NCI-H748 treated with DMSO at 0.1 percent for 48 hours (cell line): ENCODE measurements at regions not wholly inside any gene's neighbourhood (a gene's known extent, or its start where the extent isn't known, plus 50 kb on each side); places are given as distances from the start of the nearest gene placed in this dataset.
"Not testable (repeated sequence)": the region's sequence is repeated elsewhere in the genome, so short reads cannot be mapped to it uniquely, and the experiment has no call there.

Experiments used
- DNase-seq: peaks from one replicate; lab custom pipeline; 2025; lab: John Stamatoyannopoulos, UW

DNA sequence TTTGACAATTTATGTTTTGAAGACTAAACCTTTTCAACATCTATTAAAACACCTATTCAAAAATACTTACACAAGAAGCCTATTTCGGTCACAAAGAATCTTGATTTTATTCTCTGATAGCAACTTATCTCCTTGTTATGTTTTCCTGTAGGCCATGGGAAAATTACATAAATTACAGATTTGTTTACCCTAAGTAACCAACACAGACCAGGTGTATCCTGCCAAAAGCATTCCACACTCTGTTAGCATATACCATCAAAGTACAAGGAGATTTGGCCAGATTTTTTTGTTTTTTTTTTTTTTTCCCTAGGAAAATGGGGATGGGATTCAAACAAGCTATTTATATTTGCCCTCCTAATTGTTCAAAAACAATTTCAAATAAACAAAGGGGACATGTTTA lies 497.9 kb upstream of the MAGEB18 start:
- DNase-seq, result no peak

DNA sequence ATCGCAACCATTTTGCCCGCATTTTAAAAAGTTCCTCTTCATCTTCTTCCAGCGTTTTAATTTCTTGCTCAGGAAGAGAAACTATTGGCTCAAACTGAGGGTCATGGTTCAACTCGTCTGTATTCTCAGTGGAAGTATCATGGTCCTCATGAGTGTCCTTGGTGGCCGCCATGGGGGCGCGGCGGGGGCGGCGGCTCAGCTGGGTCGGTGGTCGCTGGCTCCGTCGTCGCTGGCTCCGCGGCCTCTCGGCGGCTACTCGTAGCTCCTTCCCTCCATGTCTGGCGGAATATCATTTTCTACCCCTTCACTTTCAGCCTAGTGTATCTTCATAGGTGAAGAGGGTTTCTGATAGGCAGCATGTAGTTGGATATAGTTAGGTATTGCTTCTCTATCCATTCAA lies 492.0 kb upstream of the MAGEB18 start:
- no peak for DNase-seq

DNA sequence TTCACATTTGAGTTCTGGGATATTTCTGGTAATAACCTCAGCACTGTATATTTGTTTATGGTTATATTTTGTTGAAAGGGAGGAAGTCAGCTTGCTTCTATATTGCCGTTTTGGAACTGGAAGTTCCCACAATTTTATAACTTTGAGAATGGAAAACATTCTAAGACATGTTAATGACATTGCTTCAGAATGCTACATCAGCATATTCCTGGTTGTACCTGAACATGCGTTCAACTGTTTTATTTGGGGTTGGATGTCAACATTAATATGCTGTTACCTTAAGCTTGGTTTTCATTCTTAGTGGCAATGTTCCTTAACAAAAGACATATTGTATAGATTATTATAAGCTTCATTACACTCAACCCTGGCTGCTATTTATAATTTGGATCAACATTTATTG lies 489.4 kb upstream of the MAGEB18 start:
- DNase-seq, result no peak

DNA sequence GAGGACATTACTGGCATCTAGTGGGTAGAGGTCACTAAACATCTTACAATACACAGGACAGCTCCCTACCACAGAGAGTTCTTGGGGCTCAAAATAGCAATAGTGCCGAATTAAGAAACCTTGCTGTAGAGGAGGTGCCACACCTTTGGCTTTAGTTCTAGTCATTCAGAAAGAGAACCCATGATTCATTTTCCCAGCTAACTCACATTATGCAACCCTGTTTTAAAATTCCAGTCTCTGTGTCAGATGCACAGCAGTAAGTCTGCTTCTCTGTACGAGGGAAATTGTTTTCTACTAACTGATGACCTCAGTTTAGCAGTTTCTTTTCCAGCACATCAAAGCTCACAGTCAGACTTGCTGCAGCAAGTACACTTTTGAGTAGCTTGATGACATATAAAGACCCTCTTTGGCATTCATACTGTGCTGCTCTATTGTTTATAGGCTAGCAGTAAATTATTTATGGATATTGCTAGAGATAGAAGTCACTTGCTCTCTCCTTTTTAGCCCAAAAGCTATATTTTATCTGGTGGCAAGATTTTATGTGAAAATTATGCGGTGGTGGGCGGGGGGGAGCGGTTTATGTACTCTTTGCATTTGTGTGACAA lies 487.8 kb upstream of the MAGEB18 start:
- no peak for DNase-seq

DNA sequence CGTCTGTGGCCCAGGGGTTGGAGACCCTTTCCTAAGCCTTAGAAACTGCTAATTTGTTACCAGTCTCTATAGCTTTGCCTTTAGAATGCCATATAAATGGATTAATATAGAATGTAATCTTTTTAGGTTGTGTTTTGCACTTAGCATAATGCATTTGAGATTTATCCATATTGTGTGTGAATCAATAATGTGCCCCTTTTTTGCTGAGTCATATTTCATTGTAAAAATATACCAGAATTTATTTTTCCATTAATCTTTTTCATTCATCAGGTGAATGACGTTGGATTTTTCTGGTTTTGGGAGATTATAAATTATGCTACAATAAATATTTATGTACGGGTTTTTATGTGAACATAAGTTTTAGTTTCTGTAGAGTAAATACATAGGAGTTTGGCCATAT lies 478.8 kb upstream of the MAGEB18 start:
- no peak for DNase-seq

DNA sequence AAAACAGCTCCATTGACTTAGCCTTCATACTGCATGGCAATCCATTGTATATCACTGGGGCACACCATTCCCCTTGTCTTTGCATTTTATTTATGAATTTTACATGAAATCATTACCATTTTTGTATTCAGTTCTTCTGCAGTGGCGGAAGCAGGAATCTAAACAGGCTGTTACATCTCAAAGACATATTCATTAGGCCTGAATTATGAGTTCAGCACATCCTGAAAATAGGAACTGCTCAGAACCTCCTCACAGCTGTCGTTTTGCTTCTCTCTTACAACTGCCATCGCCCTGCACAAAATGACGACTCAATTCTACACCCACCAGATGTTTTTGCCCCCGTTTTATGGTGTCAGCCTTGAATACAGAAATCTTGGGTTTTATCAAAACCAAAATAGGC lies 474.4 kb upstream of the MAGEB18 start:
- DNase-seq, result no peak

DNA sequence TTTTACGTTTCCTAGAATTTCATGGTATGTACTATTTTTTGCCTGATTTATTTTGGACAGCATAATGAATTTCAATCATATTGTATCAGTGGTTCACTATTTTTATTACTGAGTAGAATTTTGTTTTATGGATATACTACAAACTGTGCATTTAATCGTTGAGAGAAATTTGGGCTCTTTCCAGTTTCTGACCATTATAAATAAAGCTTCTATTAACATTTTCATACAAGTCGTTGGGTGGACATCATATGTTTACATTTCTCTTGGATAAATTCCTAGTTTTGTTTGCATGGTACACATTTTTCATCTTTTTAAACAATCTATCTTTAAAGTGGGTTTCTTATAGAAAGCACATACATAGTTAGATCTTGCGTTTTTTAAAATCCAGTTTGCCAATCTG lies 472.7 kb upstream of the MAGEB18 start:
- DNase-seq, result no peak

DNA sequence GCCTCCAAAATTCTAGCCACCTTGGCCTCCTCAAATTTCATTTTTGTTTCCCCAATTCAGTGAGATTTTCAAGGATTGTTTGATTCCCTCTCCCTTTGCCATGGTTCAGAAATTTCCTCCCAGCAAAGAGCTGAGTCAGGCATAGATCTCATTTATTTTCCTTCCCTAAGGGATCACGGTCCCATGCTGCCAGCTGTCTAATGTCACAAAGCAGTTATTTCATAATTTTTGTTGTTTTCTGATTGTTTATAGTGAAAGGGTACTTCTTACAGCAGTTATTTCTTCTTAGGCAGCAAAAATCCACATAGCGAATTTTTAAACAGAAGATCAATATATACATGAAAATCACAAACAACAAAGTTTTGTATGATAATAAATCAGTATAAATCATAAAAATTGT lies 470.5 kb upstream of the MAGEB18 start:
- DNase-seq, result no peak

DNA sequence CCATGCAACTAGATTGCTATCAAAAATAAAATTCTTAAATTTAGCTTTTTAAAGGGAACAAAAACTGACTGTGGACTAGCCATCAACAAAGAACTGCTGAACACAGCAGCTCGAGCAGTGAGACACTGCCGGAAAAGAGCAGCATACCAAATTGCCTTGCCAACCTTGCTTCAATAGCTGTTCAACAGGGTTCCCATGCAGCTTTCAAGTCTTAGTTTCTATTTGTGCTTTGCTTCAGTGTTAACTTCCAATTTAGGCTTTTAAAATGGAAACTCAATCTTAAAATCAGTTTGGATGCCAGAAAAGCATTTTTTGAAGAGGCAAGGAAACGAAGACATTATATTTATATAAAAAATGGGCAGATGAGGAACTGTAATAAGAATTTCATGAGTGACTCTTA lies 463.4 kb upstream of the MAGEB18 start:
- no peak for DNase-seq

DNA sequence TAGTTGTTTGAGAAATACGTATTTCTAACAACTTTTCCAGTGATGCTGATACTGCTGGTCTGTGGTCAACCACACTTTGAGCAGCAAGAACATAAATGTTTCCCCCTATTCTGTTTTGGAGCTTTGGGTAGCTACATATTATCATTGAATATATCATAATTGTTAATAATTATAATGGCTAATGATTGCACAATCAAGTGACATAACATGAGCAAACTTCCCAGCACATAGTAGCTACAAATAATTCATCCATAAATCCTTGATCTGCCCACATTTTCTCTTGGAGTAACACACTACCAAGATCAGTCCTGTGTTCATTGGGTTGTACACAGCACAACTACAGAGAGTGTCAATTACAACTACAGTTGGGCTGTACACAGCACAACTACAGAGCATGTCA lies 436.3 kb upstream of the MAGEB18 start:
- DNase-seq, result no peak

DNA sequence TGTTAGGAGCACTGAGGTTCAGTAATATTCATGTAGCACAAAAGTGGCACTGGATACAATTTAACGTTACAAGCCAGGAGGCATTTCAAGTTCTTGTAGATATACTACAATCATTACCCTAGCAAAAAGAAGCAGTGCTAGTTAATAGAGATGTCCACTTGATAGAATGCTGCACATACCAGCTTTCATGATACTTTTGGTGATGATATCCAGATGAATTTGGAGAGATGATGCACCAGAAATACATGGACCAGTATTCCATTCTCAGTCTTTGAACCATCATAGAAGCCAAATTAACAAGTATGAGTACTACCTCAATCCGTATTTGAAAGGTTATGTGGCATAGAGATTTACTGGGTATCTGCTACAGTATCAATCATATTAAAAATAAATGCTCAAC lies 421.0 kb upstream of the MAGEB18 start:
- DNase-seq, result no peak

DNA sequence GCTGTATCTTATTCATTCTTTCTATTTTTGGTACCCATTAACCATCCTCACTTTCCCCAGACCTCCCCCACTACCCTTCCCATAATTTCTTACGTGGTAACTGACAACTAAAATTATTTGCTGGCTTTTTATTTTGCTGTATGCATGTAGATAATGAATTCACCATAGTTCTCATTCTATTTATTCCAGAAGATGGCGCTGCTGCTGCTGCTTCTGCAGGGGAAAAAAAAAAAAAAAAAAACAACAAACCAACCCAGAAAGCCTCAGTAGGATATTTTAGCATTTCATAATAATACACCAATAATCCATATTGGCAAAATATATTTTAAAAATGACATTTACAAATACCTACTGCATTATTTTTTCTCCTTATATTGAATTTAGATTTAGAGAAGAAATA lies 416.6 kb upstream of the MAGEB18 start:
- DNase-seq, result peak; percentile 1

DNA sequence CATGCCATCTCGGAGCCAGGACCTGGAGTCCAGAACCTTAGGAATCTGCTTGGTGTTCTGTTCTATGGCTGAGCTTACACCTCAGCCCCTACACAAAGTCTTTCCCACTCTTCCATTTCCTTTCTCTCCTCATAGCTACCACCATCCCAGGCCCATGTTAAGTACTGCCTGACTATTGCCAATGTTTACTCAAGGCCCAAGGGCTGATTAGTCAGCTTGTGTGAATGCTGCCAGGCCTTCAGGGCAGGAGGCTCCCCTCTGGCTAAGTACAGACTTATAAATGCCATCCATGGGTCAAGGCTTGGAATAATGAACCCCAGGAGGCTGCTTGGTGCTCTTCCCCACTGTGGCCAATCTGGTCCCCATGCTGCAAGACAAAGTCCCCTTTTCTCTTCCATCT lies 411.6 kb upstream of the MAGEB18 start:
- DNase-seq, result no peak

DNA sequence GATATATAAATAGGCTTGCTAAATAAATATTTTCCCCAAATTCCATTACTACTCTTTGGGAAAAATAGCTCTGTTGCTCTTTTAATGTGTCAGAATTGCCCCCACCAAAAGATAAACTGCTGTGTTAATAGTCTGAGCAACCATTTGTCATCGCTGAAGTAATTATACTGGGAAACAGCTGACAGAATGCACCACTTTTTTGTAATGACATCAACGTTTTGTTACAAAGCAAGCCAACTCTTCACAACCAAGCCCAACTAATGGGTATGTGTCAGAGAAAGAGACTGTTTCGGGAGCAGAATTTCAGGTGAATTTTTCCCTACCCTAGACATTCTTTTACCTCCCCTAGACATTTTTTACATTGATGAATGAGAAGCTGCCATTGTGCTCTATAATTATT lies 405.0 kb upstream of the MAGEB18 start:
- no peak for DNase-seq

DNA sequence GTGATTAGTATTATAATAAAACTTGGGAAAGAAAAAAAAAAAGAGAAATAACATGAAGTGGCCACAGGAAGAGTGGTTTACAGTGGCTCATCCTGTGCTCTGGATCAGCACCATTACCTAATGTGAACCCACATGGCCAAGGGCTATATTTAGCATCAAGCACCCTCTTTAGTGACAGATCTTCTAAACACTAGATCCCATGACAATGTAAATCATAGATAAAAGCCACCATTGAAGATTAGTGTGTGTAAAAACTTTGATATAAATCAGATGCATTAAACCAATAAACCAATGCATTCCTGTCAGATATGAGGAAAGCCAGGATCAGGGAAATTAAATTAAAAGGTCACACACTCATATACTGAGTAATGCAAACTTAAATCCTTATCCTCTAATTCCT lies 400.6 kb upstream of the MAGEB18 start:
- DNase-seq, result no peak

DNA sequence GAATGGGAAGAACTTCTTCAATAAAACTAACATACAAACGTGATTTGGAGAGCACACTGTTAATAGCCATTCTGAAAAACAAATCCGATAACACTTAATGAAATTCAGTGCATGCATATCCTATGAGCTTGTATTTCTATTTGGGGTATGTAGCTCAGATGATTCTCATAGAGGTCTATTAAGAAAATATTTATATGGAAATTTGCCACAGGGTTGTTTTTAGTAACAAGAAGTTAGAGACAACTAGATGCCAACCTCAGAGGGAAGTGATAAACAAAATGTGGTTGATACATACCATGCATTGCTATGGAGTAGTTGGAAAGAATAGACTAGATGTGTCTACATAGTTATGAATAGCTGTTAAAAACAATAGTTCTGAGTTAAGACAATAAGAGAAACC lies 395.8 kb upstream of the MAGEB18 start:
- no peak for DNase-seq

DNA sequence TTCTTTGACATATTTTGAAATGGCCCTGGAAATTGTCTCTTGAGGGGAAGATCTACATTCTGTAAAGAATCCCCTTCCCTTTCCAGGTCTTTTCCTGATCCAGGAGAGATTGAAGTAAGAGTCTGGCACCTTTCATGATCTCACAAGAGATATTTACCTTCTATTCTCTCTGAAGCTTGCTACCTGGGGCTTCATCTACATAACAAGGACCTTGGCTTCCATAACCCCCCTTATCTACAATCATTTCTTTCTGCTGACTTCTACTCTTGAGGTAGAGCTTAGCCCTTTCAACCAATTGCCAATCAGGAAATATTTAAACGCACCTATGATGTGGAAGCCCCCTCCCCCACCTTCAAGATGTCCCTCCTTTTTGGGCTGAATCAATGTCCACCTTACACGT lies 383.7 kb upstream of the MAGEB18 start:
- no peak for DNase-seq

DNA sequence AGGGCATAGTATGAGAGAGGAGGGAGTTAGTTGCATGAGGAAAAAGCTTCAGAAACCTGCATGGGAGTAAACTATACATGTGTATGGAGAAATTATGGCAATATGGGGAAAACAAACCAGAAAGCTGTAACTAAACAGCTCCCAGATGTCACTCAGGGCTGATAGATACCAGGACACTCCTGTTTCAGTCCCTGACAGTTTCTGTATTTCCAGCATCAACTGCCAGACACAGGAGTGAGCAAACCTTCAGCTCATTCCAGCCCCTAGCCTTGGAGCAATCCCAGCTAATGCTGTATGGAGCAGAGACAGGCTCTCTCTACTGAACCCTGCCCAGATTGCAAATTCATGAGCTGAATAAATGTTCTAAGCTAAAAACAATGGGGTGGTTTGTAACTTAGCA lies 382.9 kb upstream of the MAGEB18 start:
- no peak for DNase-seq

DNA sequence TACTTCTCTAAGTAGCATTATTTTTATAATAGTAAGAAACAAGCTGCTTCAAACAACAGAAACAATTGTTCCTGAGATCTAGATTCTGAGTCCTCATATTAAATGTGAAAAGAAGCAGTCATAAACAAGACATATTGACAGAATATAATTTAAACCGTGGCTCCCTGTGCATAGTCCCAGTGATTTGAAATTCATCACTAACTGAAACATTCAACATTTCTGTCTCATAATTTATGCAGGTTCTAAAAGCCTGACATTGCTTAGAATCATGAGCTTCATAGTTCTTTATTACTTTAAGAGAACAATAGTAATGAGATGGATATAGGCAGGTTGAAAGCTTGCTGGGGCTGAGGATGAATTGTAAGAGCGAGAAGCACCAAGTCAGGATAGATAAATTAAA lies 375.5 kb upstream of the MAGEB18 start:
- DNase-seq, result no peak

DNA sequence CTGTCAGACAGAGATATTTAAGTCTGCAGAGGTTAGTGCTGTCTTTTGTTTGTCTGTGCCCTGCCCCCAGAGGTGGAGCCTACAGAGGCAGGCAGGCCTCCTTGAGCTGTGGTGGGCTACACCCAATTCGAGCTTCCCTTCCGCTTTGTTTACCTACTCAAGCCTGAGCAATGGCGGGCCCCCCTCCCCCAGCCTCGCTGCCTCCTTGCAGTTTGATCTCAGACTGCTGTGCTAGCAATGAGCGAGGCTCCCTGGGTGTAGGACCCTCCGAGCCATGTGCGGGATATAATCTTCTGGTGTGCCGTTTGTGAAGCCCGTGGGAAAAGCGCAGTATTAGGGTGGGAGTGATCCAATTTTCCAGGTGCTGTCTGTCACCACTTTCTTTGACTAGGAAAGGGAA lies 366.3 kb upstream of the MAGEB18 start:
- DNase-seq, result not testable (repeated sequence)

DNA sequence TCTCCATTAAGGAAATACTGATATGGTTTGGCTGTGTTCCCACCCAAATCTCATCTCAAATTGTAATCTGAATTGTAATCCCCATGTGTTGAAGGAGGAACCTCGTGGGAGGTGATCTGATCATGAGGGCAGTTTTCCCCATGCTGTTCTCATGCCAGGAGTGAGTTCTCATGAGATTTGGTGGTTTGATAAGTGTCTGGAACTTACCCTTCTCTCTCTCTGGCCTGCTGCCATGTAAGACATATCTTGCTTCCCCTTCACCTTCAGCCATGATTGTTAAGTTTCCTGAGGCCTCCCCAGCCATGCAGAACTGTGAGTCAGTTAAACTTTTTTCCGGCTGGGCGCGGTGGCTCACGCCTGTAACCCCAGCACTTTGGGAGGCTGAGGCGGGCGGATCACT lies 340.3 kb upstream of the MAGEB18 start:
- DNase-seq, result not testable (repeated sequence)

DNA sequence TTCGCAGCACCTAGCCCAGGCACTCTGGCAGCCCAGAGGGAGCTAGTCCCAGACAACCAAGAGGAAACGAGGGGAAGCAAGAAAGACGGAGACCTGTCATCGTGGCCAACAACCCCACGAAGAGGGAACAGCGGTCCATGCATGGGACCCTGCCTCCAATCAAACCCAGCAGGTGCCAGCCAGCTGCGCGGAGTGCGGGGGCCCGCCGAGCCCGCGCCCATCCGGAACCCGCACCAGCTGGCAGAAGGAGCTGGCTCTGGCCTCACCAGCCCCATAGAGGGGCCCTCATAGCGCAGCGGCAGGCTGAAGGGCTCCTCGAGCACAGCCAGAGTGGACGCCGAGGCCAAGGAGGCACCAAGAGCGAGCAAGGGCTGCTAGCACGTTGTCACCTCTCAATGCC lies 332.4 kb upstream of the MAGEB18 start:
- no peak for DNase-seq

DNA sequence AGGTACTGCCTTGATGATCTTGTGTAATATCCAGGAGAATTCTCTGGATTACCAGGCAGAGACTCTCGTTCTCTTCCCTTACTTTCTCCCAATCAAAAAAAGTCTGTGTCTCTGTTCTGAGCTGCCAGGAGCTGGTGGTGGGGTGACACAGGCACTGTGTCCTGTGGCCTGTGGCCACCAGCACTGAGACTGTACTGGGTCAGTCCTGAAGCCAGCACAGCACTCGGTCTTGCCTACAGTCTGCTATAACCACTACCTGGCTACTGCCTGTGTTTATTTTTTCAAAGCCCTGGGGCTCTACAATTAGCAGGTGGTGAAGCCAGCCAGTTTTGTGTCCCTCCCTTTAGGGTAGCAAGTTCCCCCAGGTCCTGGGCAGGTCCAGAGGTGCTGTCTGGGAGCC lies 331.1 kb upstream of the MAGEB18 start:
- no peak for DNase-seq

DNA sequence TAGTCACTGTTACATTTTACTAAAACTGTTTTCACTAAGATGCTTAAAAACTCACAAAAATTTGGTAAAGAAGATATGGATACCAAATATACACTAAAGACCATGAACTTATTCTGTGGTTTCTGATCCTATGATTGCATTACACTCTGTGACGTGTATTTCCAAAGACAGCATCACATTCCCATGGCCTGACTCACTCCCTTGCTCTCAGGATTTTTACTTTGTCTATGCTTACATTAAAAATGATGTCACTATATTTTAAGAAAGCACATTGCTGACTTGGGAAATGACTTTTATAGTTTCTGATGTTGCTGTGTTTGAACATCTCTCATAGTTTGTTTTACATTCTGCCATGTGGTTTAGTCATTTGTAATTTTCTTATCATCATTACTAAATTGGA lies 327.9 kb upstream of the MAGEB18 start:
- DNase-seq, result no peak

DNA sequence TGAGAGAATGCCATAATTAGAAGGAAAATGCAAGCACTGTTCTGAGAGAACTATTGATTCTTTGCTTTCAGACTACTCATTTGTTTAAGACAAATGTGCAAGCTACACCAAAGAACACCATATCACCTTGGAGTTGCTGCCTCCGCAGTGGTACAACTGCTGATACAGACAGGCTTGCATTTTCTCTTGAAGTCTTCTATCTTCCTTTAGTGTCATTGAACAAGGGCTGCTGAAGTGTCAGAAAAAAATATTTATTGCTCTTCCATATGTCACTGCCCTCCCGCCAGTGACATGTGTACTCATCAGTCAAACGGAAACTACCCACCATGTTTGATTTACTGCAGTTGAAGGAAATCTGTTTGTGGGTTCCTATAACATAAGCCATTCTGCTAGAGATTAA lies 318.3 kb upstream of the MAGEB18 start:
- no peak for DNase-seq
